Natural killer cell (primary cell): ENCODE measurements at regions not wholly inside any gene's neighbourhood (a gene's known extent, or its start where the extent isn't known, plus 50 kb on each side); places are given as distances from the start of the nearest gene placed in this dataset.

Experiments
- ATAC-seq, 3 donors: fragments of 150-1000 bp in 2 of 3; fragments of 200-7000 bp in 1 of 3; cut with Tn5 transposase; 1 replicate in 1 of 3; 2 replicates in 2 of 3; pipeline ENCODE4 v1.10.0; 2021; ENCODE audit warnings: mild to moderate bottlenecking in 2 of 3, moderate library complexity in 2 of 3
- DNase-seq, 2 donors: peaks; one replicate each; pipeline versions ENCODE4 v3.0.0 to v3.0.0-alpha.2; 2013 to 2021; ENCODE audit warnings: mixed read lengths in 1 of 2
- H3K27ac ChIP-seq: one replicate; pipeline ENCODE4 v1.5.1; 2013; ENCODE audit warnings: mild to moderate bottlenecking, low read length
- H3K27me3 ChIP-seq: one replicate; pipeline ENCODE4 v1.6.1; 2013; ENCODE audit warnings: low read length; ENCODE audit not compliant: control insufficient read depth, insufficient read depth
- H3K36me3 ChIP-seq: one replicate; pipeline ENCODE4 v1.6.1; 2013; ENCODE audit warnings: low read length; ENCODE audit not compliant: control insufficient read depth, insufficient read depth
- H3K4me1 ChIP-seq: one replicate; pipeline ENCODE4 v1.6.1; 2013; ENCODE audit warnings: low read length; ENCODE audit not compliant: control insufficient read depth, insufficient read depth
- H3K4me3 ChIP-seq: one replicate; pipeline ENCODE4 v1.5.1; 2013; ENCODE audit warnings: low read length
- H3K9me3 ChIP-seq: one replicate; pipeline ENCODE4 v1.6.1; 2013; ENCODE audit warnings: low read length; ENCODE audit not compliant: control insufficient read depth, insufficient read depth
- H3K27ac Mint-ChIP-seq, 2 donors: one replicate each; pipeline ENCODE4 v1.8.0; 2022; ENCODE audit warnings: mild to moderate bottlenecking in 2 of 2, mixed read lengths in 2 of 2, moderate library complexity in 1 of 2
- H3K27me3 Mint-ChIP-seq, 2 donors: one replicate each; pipeline ENCODE4 v1.8.0; 2022; ENCODE audit warnings: low read depth in 2 of 2, mixed read lengths in 2 of 2
- H3K36me3 Mint-ChIP-seq: one replicate; pipeline ENCODE4 v1.8.0; 2022; ENCODE audit warnings: mixed read lengths
- H3K4me1 Mint-ChIP-seq, 2 donors: one replicate each; pipeline ENCODE4 v1.8.0; 2022; ENCODE audit warnings: mixed read lengths in 2 of 2
- H3K4me3 Mint-ChIP-seq: one replicate; pipeline ENCODE4 v1.8.0; 2022; ENCODE audit warnings: mild to moderate bottlenecking, moderate library complexity, mixed read lengths
- H3K9me3 Mint-ChIP-seq, 2 donors: one replicate each; pipeline ENCODE4 v1.8.0; 2022; ENCODE audit warnings: mixed read lengths in 2 of 2
- CTCF ChIP-seq: fragments of 200-600 bp; IDR thresholded peaks from one replicate; pipeline ENCODE4 v1.8.0; 2022; ENCODE audit warnings: antibody characterized with exemption
- WGBS: methylation state at CpG from one replicate; pipeline ENCODE4 v1.1.7; 2013; ENCODE audit warnings: missing lambda C conversion rate; ENCODE audit not compliant: insufficient coverage; 5-methylcytosine and 5-hydroxymethylcytosine counted together
- intact Hi-C: fragments of 100-400 bp; cut with micrococcal nuclease; formaldehyde crosslinking; loops from one replicate; pipeline ENCODE4 v1.14.2; 2022

- no peak overlapping the region for H3K27ac ChIP-seq
- no peaks in the 10 kb centered on the region for H3K36me3 ChIP-seq
- WGBS, result 57% methylated on average over 6 of the region's 7 CpGs
- ATAC-seq, result no peak
- no peak overlapping the region for H3K4me3 Mint-ChIP-seq
- no peaks in the 10 kb centered on the region for H3K9me3 Mint-ChIP-seq
- H3K4me1 Mint-ChIP-seq, result no peaks in the 10 kb centered on the region
- no peaks in the 10 kb centered on the region for H3K27me3 ChIP-seq
- intact Hi-C loops, result no loop called here
- no peak for DNase-seq
- H3K4me1 ChIP-seq, result no peaks in the 10 kb centered on the region
- H3K4me3 ChIP-seq, result no peak overlapping the region
- H3K27ac Mint-ChIP-seq, result no peak overlapping the region
- no peak for TF ChIP-seq CTCF
- peaks cover 25 to 38% of the 10 kb centered on the region in 2 donors for H3K27me3 Mint-ChIP-seq
- no peaks in the 10 kb centered on the region for H3K9me3 ChIP-seq
- H3K36me3 Mint-ChIP-seq, result no peaks in the 10 kb centered on the region
Observed at GRCh38 chr15:77768521-77769078, 135.9 kb upstream of the LINGO1 start.

GRCh38 chr15:77768107-77768506 is 135.4 kb upstream of the LINGO1 start:
- H3K4me3 ChIP-seq, result no peak overlapping the region
- H3K36me3 ChIP-seq, result no peaks in the 10 kb centered on the region
- no peaks in the 10 kb centered on the region for H3K27me3 ChIP-seq
- Mint-ChIP-seq H3K4me3 (no peak overlapping the region), H3K4me1 (no peaks in the 10 kb centered on the region), H3K27ac (no peak overlapping the region), H3K9me3 (no peaks in the 10 kb centered on the region), H3K36me3 (no peaks in the 10 kb centered on the region), H3K27me3 (peaks cover 25 to 40% of the 10 kb centered on the region in 2 donors)
- no peaks in the 10 kb centered on the region for H3K9me3 ChIP-seq
- intact Hi-C loops, result no loop called here
- ATAC-seq (no peak), DNase-seq (no peak)
- TF ChIP-seq CTCF, result no peak
- no peak overlapping the region for H3K27ac ChIP-seq
- WGBS, result 51% methylated on average over 5 of the region's 5 CpGs
- no peaks in the 10 kb centered on the region for H3K4me1 ChIP-seq

GRCh38 chr15:77764095-77764494 is 131.4 kb upstream of the LINGO1 start:
- H3K27ac Mint-ChIP-seq, result no peak overlapping the region

More at GRCh38 chr15:77764095-77764494, 131.4 kb upstream of the LINGO1 start:
- 91% methylated on average over 4 of the region's 4 CpGs for WGBS
- no peak for TF ChIP-seq CTCF
- Mint-ChIP-seq H3K9me3 (no peaks in the 10 kb centered on the region), H3K4me1 (no peaks in the 10 kb centered on the region), H3K27me3 (peaks cover 28 to 40% of the 10 kb centered on the region in 2 donors), H3K4me3 (no peak overlapping the region), H3K36me3 (no peaks in the 10 kb centered on the region)
- H3K27me3 ChIP-seq, result no peaks in the 10 kb centered on the region
- H3K4me1 ChIP-seq, result no peaks in the 10 kb centered on the region
- DNase-seq (no peak), ATAC-seq (no peak)
- no peak overlapping the region for H3K4me3 ChIP-seq
- no peak overlapping the region for H3K27ac ChIP-seq
- no peaks in the 10 kb centered on the region for H3K9me3 ChIP-seq
- no peaks in the 10 kb centered on the region for H3K36me3 ChIP-seq
- intact Hi-C loops, result no loop called here
